GM12872 (cell line): ENCODE measurements at regions not wholly inside any gene's neighbourhood (a gene's known extent, or its start where the extent isn't known, plus 50 kb on each side); places are given as distances from the start of the nearest gene placed in this dataset.

Source experiments
- CTCF ChIP-seq: IDR thresholded peaks from 3 replicates; pipeline ENCODE4 v1.5.1; 2011; ENCODE audit warnings: low read depth, mild to moderate bottlenecking, low read length, moderate library complexity; ENCODE audit not compliant: insufficient read depth

GRCh38 chr20:50367739-50368375, 142.3 kb upstream of the PTPN1 start:
- no peak for TF ChIP-seq CTCF

GRCh38 chr20:50368386-50368785, 141.8 kb upstream of the PTPN1 start:
- no peak for TF ChIP-seq CTCF

- TF ChIP-seq CTCF, result no peak
Measured at GRCh38 chr20:50368813-50369224, 141.4 kb upstream of the PTPN1 start.

GRCh38 chr20:50369225-50370035, 140.8 kb upstream of the PTPN1 start:
- no peak for TF ChIP-seq CTCF

GRCh38 chr20:50370036-50370566, 140.1 kb upstream of the PTPN1 start:
- no peak for TF ChIP-seq CTCF

GRCh38 chr20:50371878-50372769, 138.1 kb upstream of the PTPN1 start:
- no peak for TF ChIP-seq CTCF

GRCh38 chr20:50372770-50373088, 137.5 kb upstream of the PTPN1 start:
- no peak for TF ChIP-seq CTCF
